ENCODE measurements at regions not wholly inside any gene's neighbourhood (a gene's known extent, or its start where the extent isn't known, plus 50 kb on each side); places are given as distances from the start of the nearest gene placed in this dataset.

DNA sequence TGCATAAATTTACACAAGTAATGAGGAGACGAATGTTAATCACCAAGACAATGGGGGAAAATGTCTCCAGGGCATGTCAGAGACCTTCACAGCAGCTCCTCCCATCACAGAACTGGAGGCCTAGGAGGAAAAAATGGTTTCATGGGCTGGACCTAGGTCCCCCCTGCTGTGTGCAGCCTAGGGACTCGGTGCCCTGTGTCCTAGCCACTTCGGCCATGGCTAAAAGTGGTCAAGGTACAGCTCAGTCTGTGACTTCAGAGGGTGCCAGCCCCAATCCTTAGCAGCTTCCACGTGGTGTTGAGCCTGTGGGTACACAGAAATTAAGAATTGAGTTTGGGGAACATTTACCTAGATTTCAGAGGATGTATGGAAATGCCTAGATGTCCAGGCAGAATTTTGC lies 152.2 kb upstream of the KCNJ3 start:
- no peaks in the 10 kb centered on the region for H3K27me3 ChIP-seq (ENCODE audit: low read length)
- H3K4me3 ChIP-seq (ENCODE audit: low read length) = no peak overlapping the region
- no peak overlapping the region for H3K9ac ChIP-seq (ENCODE audit: low read length)
- DNase-seq (no peak), ATAC-seq (no peak)
- H3F3A ChIP-seq (ENCODE audit: low read length, unreplicated experiment) = no peaks in the 10 kb centered on the region
- intact Hi-C loops (cut with micrococcal nuclease) = no loop called here
- H3K79me2 ChIP-seq (ENCODE audit: low read length) = no peaks in the 10 kb centered on the region
- H4K20me1 ChIP-seq (ENCODE audit: low read length) = no peaks in the 10 kb centered on the region
- no peak overlapping the region for H2AFZ ChIP-seq (ENCODE audit: low read length)
- no peaks in the 10 kb centered on the region for H3K4me1 ChIP-seq (ENCODE audit: insufficient read depth, low read length)
- ChIA-PET CTCF (interaction anchor here (0.6 kb wide), 1 partner anchor 53 kb away, joined by 7 read pairs; no protein-coding TSS in a partner anchor), POLR2A (ENCODE audit: unreplicated experiment) (no interaction called here)
- H3K9me2 ChIP-seq (replicated peaks; ENCODE audit: low read length) = no peaks in the 10 kb centered on the region
- no peak for TF ChIP-seq EZH2phosphoT487 (IDR thresholded peaks at IDR 0.05; ENCODE audit: borderline replicate concordance, low read length)
- no peak for TF ChIP-seq EZH2 (IDR thresholded peaks at IDR 0.05; ENCODE audit: low read length, unreplicated experiment)
- TF ChIP-seq, protein P1, sequence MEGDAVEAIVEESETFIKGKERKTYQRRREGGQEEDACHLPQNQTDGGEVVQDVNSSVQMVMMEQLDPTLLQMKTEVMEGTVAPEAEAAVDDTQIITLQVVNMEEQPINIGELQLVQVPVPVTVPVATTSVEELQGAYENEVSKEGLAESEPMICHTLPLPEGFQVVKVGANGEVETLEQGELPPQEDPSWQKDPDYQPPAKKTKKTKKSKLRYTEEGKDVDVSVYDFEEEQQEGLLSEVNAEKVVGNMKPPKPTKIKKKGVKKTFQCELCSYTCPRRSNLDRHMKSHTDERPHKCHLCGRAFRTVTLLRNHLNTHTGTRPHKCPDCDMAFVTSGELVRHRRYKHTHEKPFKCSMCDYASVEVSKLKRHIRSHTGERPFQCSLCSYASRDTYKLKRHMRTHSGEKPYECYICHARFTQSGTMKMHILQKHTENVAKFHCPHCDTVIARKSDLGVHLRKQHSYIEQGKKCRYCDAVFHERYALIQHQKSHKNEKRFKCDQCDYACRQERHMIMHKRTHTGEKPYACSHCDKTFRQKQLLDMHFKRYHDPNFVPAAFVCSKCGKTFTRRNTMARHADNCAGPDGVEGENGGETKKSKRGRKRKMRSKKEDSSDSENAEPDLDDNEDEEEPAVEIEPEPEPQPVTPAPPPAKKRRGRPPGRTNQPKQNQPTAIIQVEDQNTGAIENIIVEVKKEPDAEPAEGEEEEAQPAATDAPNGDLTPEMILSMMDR (conservative IDR thresholded peaks at IDR 0.05; ENCODE audit: low read depth, low read length) = no peak
- H3K4me2 ChIP-seq (ENCODE audit: low read length) = no peak overlapping the region
- no peak overlapping the region for H3K27ac ChIP-seq (ENCODE audit: low read length)
- peaks cover 4% of the 10 kb centered on the region; the same call in 1 of the 2 replicates for H3K9me3 ChIP-seq (ENCODE audit: low read length)
- H3K36me3 ChIP-seq (ENCODE audit: low read depth, low read length) = no peaks in the 10 kb centered on the region
- no TSS peak for BruUV-seq (replicated peaks)

GRCh38 chr2:154549869-154550268 lies 148.6 kb upstream of the KCNJ3 start:
- ChIA-PET CTCF (no interaction called here), POLR2A (ENCODE audit: unreplicated experiment) (no interaction called here)
- DNase-seq (no peak), ATAC-seq (no peak)
- no peak overlapping the region for H3K4me2 ChIP-seq (ENCODE audit: low read length)
- no peak overlapping the region for H3K4me3 ChIP-seq (ENCODE audit: low read length)
- TF ChIP-seq, protein P1 (conservative IDR thresholded peaks at IDR 0.05; ENCODE audit: low read depth, low read length) = no peak
- no peak for TF ChIP-seq EZH2phosphoT487 (IDR thresholded peaks at IDR 0.05; ENCODE audit: borderline replicate concordance, low read length)
- TF ChIP-seq EZH2 (IDR thresholded peaks at IDR 0.05; ENCODE audit: low read length, unreplicated experiment) = no peak
- no peaks in the 10 kb centered on the region for H3K27me3 ChIP-seq (ENCODE audit: low read length)
- H4K20me1 ChIP-seq (ENCODE audit: low read length) = no peaks in the 10 kb centered on the region
- no peak overlapping the region for H3K27ac ChIP-seq (ENCODE audit: low read length)
- no peaks in the 10 kb centered on the region for H3K4me1 ChIP-seq (ENCODE audit: insufficient read depth, low read length)
- H3K9me2 ChIP-seq (replicated peaks; ENCODE audit: low read length) = no peaks in the 10 kb centered on the region
- H2AFZ ChIP-seq (ENCODE audit: low read length) = no peak overlapping the region
- H3K36me3 ChIP-seq (ENCODE audit: low read depth, low read length) = no peaks in the 10 kb centered on the region
- no peaks in the 10 kb centered on the region for H3K79me2 ChIP-seq (ENCODE audit: low read length)
- no TSS peak for BruUV-seq (replicated peaks)
- no peak overlapping the region for H3K9ac ChIP-seq (ENCODE audit: low read length)
- peaks cover 4% of the 10 kb centered on the region; the same call in 1 of the 2 replicates for H3K9me3 ChIP-seq (ENCODE audit: low read length)
- intact Hi-C loops (cut with micrococcal nuclease) = no loop called here
- H3F3A ChIP-seq (ENCODE audit: low read length, unreplicated experiment) = no peaks in the 10 kb centered on the region

- ATAC-seq = no peak
- no peak overlapping the region for H3K4me3 ChIP-seq (ENCODE audit: low read length)
- H3F3A ChIP-seq (ENCODE audit: low read length, unreplicated experiment) = no peaks in the 10 kb centered on the region
- H3K4me1 ChIP-seq (ENCODE audit: insufficient read depth, low read length) = no peaks in the 10 kb centered on the region
- H3K9me3 ChIP-seq (ENCODE audit: low read length) = peaks cover 4% of the 10 kb centered on the region; the same call in 1 of the 2 replicates
- H3K27ac ChIP-seq (ENCODE audit: low read length) = no peak overlapping the region
- no peaks in the 10 kb centered on the region for H3K79me2 ChIP-seq (ENCODE audit: low read length)
- POLR2A ChIA-PET (ENCODE audit: unreplicated experiment) = no interaction called here
- no peak for TF ChIP-seq EZH2 (IDR thresholded peaks at IDR 0.05; ENCODE audit: low read length, unreplicated experiment)
- TF ChIP-seq, protein P1 (conservative IDR thresholded peaks at IDR 0.05; ENCODE audit: low read depth, low read length) = no peak
- TF ChIP-seq EZH2phosphoT487 (IDR thresholded peaks at IDR 0.05; ENCODE audit: borderline replicate concordance, low read length) = no peak
- no TSS peak for BruUV-seq (replicated peaks)
- H3K9me2 ChIP-seq (replicated peaks; ENCODE audit: low read length) = no peaks in the 10 kb centered on the region
- H3K36me3 ChIP-seq (ENCODE audit: low read depth, low read length) = no peaks in the 10 kb centered on the region
- intact Hi-C loops (cut with micrococcal nuclease) = no loop called here
- CTCF ChIA-PET = no interaction called here
- H2AFZ ChIP-seq (ENCODE audit: low read length) = no peak overlapping the region
- H4K20me1 ChIP-seq (ENCODE audit: low read length) = no peaks in the 10 kb centered on the region
- H3K9ac ChIP-seq (ENCODE audit: low read length) = no peak overlapping the region
- DNase-seq = no peak
- H3K4me2 ChIP-seq (ENCODE audit: low read length) = no peak overlapping the region
- no peaks in the 10 kb centered on the region for H3K27me3 ChIP-seq (ENCODE audit: low read length)
These were observed 146.8 kb upstream of the KCNJ3 start for GRCh38 chr2:154551649-154552048.
